ENCODE measurements at regions not wholly inside any gene's neighbourhood (a gene's known extent, or its start where the extent isn't known, plus 50 kb on each side); places are given as distances from the start of the nearest gene placed in this dataset.

GRCh38 chr2:129879614-129880180, 99.8 kb upstream of the RAB6C start:
- Histone ChIP-seq H3K9me3 (no peaks in the 10 kb centered on the region), H3K4me3 (no peak overlapping the region), H3K36me3 (no peaks in the 10 kb centered on the region), H3K27ac (no peak overlapping the region), H3K4me1 (ENCODE audit: insufficient read depth) (peaks cover 3% of the 10 kb centered on the region), H3K27me3 (no peaks in the 10 kb centered on the region)
- TF ChIP-seq CTCF (IDR thresholded peaks at IDR 0.05) (no peak), POLR2A (IDR thresholded peaks at IDR 0.05) (no peak), EP300 (IDR thresholded peaks at IDR 0.05) (no peak)
- intact Hi-C loops (cut with DNase I) = loop anchor here in 1 of 4 donors (5.0 kb wide), 1 partner anchor 458 kb away; no protein-coding TSS in a partner anchor
- 86 to 90% (median 89%) methylated on average over 9 of the region's 9 CpGs for WGBS, 3 donors
- no peak for DNase-seq

- TF ChIP-seq EP300 (IDR thresholded peaks at IDR 0.05) (no peak), POLR2A (IDR thresholded peaks at IDR 0.05) (no peak), CTCF (IDR thresholded peaks at IDR 0.05) (no peak)
- intact Hi-C loops (cut with DNase I) = no loop called here
- Histone ChIP-seq H3K36me3 (no peaks in the 10 kb centered on the region), H3K4me1 (ENCODE audit: insufficient read depth) (peaks cover 3% of the 10 kb centered on the region), H3K27ac (no peak overlapping the region), H3K27me3 (no peaks in the 10 kb centered on the region), H3K4me3 (no peak overlapping the region), H3K9me3 (no peaks in the 10 kb centered on the region)
- DNase-seq = no peak
- WGBS, 3 donors = 94 to 96% (median 94%) methylated on average over 5 of the region's 5 CpGs
These were observed 99.2 kb upstream of the RAB6C start for GRCh38 chr2:129880309-129880708.

GRCh38 chr2:129880971-129881370, 98.5 kb upstream of the RAB6C start:
- Histone ChIP-seq H3K4me3 (no peak overlapping the region), H3K4me1 (ENCODE audit: insufficient read depth) (peaks cover 3% of the 10 kb centered on the region), H3K27ac (no peak overlapping the region), H3K9me3 (no peaks in the 10 kb centered on the region), H3K36me3 (no peaks in the 10 kb centered on the region), H3K27me3 (no peaks in the 10 kb centered on the region)
- intact Hi-C loops (cut with DNase I) = no loop called here
- 90 to 94% (median 91%) methylated on average over 6 of the region's 6 CpGs for WGBS, 3 donors
- DNase-seq = no peak
- TF ChIP-seq POLR2A (IDR thresholded peaks at IDR 0.05) = no peak

GRCh38 chr2:129881786-129882396, 97.6 kb upstream of the RAB6C start:
- 77 to 83% (median 80%) methylated on average over 4 of the region's 4 CpGs for WGBS, 3 donors
- Histone ChIP-seq H3K36me3 (no peaks in the 10 kb centered on the region), H3K4me1 (ENCODE audit: insufficient read depth) (no peaks in the 10 kb centered on the region), H3K27me3 (no peaks in the 10 kb centered on the region), H3K4me3 (no peak overlapping the region), H3K27ac (no peak overlapping the region), H3K9me3 (no peaks in the 10 kb centered on the region)
- no peak for DNase-seq
- TF ChIP-seq POLR2A (IDR thresholded peaks at IDR 0.05) (no peak), CTCF (IDR thresholded peaks at IDR 0.05) (no peak), EP300 (IDR thresholded peaks at IDR 0.05) (no peak)
- intact Hi-C loops (cut with DNase I) = no loop called here

- Histone ChIP-seq H3K27me3 (no peaks in the 10 kb centered on the region), H3K4me1 (ENCODE audit: insufficient read depth) (no peaks in the 10 kb centered on the region), H3K27ac (no peak overlapping the region), H3K4me3 (no peak overlapping the region), H3K36me3 (no peaks in the 10 kb centered on the region), H3K9me3 (no peaks in the 10 kb centered on the region)
- WGBS, 3 donors = 79 to 82% (median 81%) methylated on average over 6 of the region's 6 CpGs
- TF ChIP-seq CTCF (IDR thresholded peaks at IDR 0.05) = no peak
- no peak for TF ChIP-seq EP300 (IDR thresholded peaks at IDR 0.05)
- no peak for TF ChIP-seq POLR2A (IDR thresholded peaks at IDR 0.05)
- intact Hi-C loops (cut with DNase I) = no loop called here
- no peak for DNase-seq
These were observed 97.0 kb upstream of the RAB6C start for GRCh38 chr2:129882476-129882875.

Data from ovary (tissue), 7 donors.